Fibroblast of lung (primary cell): ENCODE measurements at regions not wholly inside any gene's neighbourhood (a gene's known extent, or its start where the extent isn't known, plus 50 kb on each side); places are given as distances from the start of the nearest gene placed in this dataset.

Experiments
- DNase-seq, 2 donors: peaks; one replicate each; pipeline versions ENCODE4 v3.0.0 to v3.0.0-alpha.2; 2010; ENCODE audit warnings: low read depth in 2 of 2
- H2AFZ ChIP-seq: 2 replicates; pipeline ENCODE4 v1.5.1; 2012; ENCODE audit warnings: low read length, control low read depth, inconsistent platforms
- H3K27ac ChIP-seq: 2 replicates; pipeline ENCODE4 v1.5.1; 2011; ENCODE audit warnings: low read length, control low read depth; ENCODE audit not compliant: insufficient read depth
- H3K27me3 ChIP-seq: 2 replicates; pipeline ENCODE4 v1.5.1; 2011; ENCODE audit warnings: mild to moderate bottlenecking, low read length; ENCODE audit not compliant: control insufficient read depth, insufficient read depth
- H3K36me3 ChIP-seq: 2 replicates; pipeline ENCODE4 v1.5.1; 2011; ENCODE audit warnings: low read length; ENCODE audit not compliant: control insufficient read depth, insufficient read depth
- H3K4me1 ChIP-seq: 2 replicates; pipeline ENCODE4 v1.5.1; 2011; ENCODE audit warnings: low read length; ENCODE audit not compliant: control insufficient read depth, insufficient read depth; ENCODE audit errors: extremely low read depth
- H3K4me2 ChIP-seq: 2 replicates; pipeline ENCODE4 v1.5.1; 2011; ENCODE audit warnings: low read length, control low read depth; ENCODE audit not compliant: insufficient read depth; ENCODE audit errors: extremely low read depth
- H3K4me3 ChIP-seq, 4 experiments: fragments of 200-600 bp in 1 of 4; sonication (generic) in 1 of 4; replicated peaks in 1 of 4; 2 replicates each; pipeline ENCODE4 v1.5.1; 2011 to 2016; ENCODE audit warnings: low read length in 4 of 4, low read depth in 3 of 4, mild to moderate bottlenecking in 3 of 4, control low read depth in 2 of 4, inconsistent platforms in 1 of 4, mixed read lengths in 1 of 4; ENCODE audit not compliant: insufficient read depth in 1 of 4; ENCODE audit errors: control extremely low read depth in 1 of 4
- H3K79me2 ChIP-seq: 2 replicates; pipeline ENCODE4 v1.5.1; 2012; ENCODE audit warnings: mild to moderate bottlenecking, low read length, inconsistent platforms; ENCODE audit not compliant: control insufficient read depth, insufficient read depth
- H3K9ac ChIP-seq: 2 replicates; pipeline ENCODE4 v1.5.1; 2011; ENCODE audit warnings: mild to moderate bottlenecking, low read length, control low read depth; ENCODE audit not compliant: insufficient read depth
- H3K9me3 ChIP-seq: 2 replicates; pipeline ENCODE4 v1.5.1; 2012; ENCODE audit warnings: low read depth, low read length; ENCODE audit not compliant: control insufficient read depth, insufficient read depth
- H4K20me1 ChIP-seq: 2 replicates; pipeline ENCODE4 v1.5.1; 2011; ENCODE audit warnings: low read length; ENCODE audit not compliant: control insufficient read depth, insufficient read depth; ENCODE audit errors: extremely low read depth
- EZH2 ChIP-seq: IDR thresholded peaks from 2 replicates; pipeline ENCODE4 v1.5.1; 2012; ENCODE audit warnings: low read length, control low read depth, mild to moderate bottlenecking; ENCODE audit errors: missing control alignments
- TF ChIP-seq, protein P1 (sequence below), 2 donors: IDR thresholded peaks in 1 of 2; conservative IDR thresholded peaks in 1 of 2; 1 replicate in 1 of 2; 2 replicates in 1 of 2; pipeline ENCODE4 v1.5.1; 2011 to 2012; ENCODE audit warnings: low read length in 2 of 2, control low read depth in 1 of 2, inconsistent platforms in 1 of 2, low read depth in 1 of 2, mild to moderate bottlenecking in 1 of 2

DNA sequence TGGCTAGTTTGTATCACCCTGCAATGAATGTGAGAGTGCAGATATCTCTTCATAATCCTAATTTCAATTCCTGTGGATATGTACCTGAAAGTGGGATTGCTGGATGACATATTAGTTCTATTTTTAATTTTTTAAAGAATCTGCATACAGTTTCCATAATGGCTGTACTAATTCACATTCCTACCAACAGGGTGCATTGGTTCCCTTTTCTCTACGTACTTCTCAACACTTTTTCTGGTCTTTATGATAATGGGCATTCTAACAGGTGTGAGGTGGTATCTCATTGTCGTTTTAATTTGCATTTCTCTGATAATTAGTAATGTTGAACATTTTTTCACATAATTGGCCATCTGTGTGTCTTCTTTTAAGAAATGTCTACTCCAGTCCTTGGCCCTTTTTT is 927.5 kb downstream of the DTWD2 start:
- Histone ChIP-seq H3K36me3 (no peaks in the 10 kb centered on the region), H2AFZ (no peak overlapping the region), H4K20me1 (no peaks in the 10 kb centered on the region), H3K4me2 (no peak overlapping the region), H3K4me3 (no peak overlapping the region), H3K27ac (no peak overlapping the region), H3K4me1 (no peaks in the 10 kb centered on the region), H3K9ac (no peak overlapping the region), H3K9me3 (no peaks in the 10 kb centered on the region), H3K27me3 (no peaks in the 10 kb centered on the region), H3K79me2 (no peaks in the 10 kb centered on the region)
- DNase-seq = no peak
- TF ChIP-seq, protein P1, sequence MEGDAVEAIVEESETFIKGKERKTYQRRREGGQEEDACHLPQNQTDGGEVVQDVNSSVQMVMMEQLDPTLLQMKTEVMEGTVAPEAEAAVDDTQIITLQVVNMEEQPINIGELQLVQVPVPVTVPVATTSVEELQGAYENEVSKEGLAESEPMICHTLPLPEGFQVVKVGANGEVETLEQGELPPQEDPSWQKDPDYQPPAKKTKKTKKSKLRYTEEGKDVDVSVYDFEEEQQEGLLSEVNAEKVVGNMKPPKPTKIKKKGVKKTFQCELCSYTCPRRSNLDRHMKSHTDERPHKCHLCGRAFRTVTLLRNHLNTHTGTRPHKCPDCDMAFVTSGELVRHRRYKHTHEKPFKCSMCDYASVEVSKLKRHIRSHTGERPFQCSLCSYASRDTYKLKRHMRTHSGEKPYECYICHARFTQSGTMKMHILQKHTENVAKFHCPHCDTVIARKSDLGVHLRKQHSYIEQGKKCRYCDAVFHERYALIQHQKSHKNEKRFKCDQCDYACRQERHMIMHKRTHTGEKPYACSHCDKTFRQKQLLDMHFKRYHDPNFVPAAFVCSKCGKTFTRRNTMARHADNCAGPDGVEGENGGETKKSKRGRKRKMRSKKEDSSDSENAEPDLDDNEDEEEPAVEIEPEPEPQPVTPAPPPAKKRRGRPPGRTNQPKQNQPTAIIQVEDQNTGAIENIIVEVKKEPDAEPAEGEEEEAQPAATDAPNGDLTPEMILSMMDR (conservative IDR thresholded peaks at IDR 0.05 in 1 of 2, IDR thresholded peaks at IDR 0.05 in 1 of 2; ENCODE audit: low read depth in 1 of 2, low read length in 2 of 2) = peak in 1 of 2 donors; percentile 24
- no peak for TF ChIP-seq EZH2

GRCh38 chr5:118052503-118052902 is 935.8 kb downstream of the DTWD2 start:
- Histone ChIP-seq H3K9ac (no peak overlapping the region), H3K79me2 (no peaks in the 10 kb centered on the region), H3K4me1 (no peaks in the 10 kb centered on the region), H3K9me3 (no peaks in the 10 kb centered on the region), H3K36me3 (no peaks in the 10 kb centered on the region), H3K27me3 (no peaks in the 10 kb centered on the region), H4K20me1 (no peaks in the 10 kb centered on the region), H3K4me2 (no peak overlapping the region), H3K27ac (no peak overlapping the region), H3K4me3 (no peak overlapping the region), H2AFZ (no peak overlapping the region)
- no peak for DNase-seq
- TF ChIP-seq, protein P1 (conservative IDR thresholded peaks at IDR 0.05 in 1 of 2, IDR thresholded peaks at IDR 0.05 in 1 of 2; ENCODE audit: low read depth in 1 of 2, low read length in 2 of 2) = no peak
- no peak for TF ChIP-seq EZH2

DNA sequence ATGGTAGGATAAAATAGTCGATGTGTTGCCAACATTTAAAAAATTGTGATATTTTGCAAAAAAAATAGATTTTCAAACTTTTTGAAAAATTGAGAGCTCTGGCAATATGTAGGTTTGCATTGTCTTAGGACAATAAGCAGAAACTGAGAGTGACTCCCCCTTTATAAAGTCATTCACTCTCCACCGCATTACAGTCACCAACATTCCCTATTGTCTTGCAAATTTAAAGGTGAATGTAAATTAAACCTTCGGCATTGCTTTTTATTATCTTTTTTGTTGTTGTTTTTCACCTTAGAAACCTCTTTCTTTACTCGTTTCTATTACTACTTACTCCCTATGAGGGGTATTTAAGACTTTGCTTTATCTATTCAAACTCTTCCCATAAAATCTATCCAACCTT is 944.2 kb downstream of the DTWD2 start:
- H3K4me1 ChIP-seq = no peaks in the 10 kb centered on the region
- H3K27me3 ChIP-seq = no peaks in the 10 kb centered on the region
- no peak overlapping the region for H3K4me3 ChIP-seq
- no peak overlapping the region for H3K9ac ChIP-seq
- no peak for TF ChIP-seq EZH2
- TF ChIP-seq, protein P1 (conservative IDR thresholded peaks at IDR 0.05 in 1 of 2, IDR thresholded peaks at IDR 0.05 in 1 of 2; ENCODE audit: low read depth in 1 of 2, low read length in 2 of 2) = no peak
- no peaks in the 10 kb centered on the region for H4K20me1 ChIP-seq
- no peak overlapping the region for H2AFZ ChIP-seq
- H3K9me3 ChIP-seq = no peaks in the 10 kb centered on the region
- H3K79me2 ChIP-seq = no peaks in the 10 kb centered on the region
- H3K27ac ChIP-seq = no peak overlapping the region
- H3K4me2 ChIP-seq = no peak overlapping the region
- no peak for DNase-seq
- no peaks in the 10 kb centered on the region for H3K36me3 ChIP-seq
